ENCODE measurements at regions not wholly inside any gene's neighbourhood (a gene's known extent, or its start where the extent isn't known, plus 50 kb on each side); places are given as distances from the start of the nearest gene placed in this dataset.

DNA sequence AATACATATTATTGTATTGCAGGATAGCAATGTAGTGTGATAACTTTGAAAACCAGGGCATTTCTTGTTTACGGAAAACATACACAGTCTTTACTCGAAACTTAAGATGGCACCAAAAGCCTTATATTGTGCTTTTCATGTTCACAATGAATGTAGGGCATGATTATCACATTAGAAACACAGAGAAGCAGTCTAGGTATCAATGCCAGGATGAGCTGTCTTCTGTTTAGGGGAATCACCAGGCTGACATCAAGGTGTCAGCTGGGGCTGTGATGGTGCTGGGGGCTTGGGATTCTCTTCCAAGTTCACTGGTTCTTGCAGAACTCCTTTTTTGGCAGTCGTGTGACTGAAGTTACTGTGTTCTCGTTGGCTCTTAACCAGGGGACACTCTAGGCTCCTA, 1067.3 kb downstream of the FLRT2 start:
- Mint-ChIP-seq H3K36me3 (no peaks in the 10 kb centered on the region), H3K4me1 (no peaks in the 10 kb centered on the region), H3K9me3 (no peaks in the 10 kb centered on the region), H3K27ac (no peak overlapping the region), H3K4me3 (no peak overlapping the region), H3K27me3 (ENCODE audit: insufficient read depth, low read depth) (no peaks in the 10 kb centered on the region)
- Histone ChIP-seq H3K4me1 (no peaks in the 10 kb centered on the region), H2AFZ (replicated peaks) (no peak overlapping the region), H3K4me3 (no peak overlapping the region), H3K79me2 (ENCODE audit: low read depth) (no peaks in the 10 kb centered on the region), H3K4me2 (no peak overlapping the region), H3K27ac (no peak overlapping the region), H3K9ac (no peak overlapping the region), H3K27me3 (no peaks in the 10 kb centered on the region), H3F3A (ENCODE audit: low read depth) (no peaks in the 10 kb centered on the region), H3K9me3 (ENCODE audit: low read depth) (no peaks in the 10 kb centered on the region), H3K36me3 (no peaks in the 10 kb centered on the region), H4K20me1 (ENCODE audit: low read depth) (no peaks in the 10 kb centered on the region)
- TF ChIP-seq EZH2 (IDR thresholded peaks at IDR 0.05) = no peak
- no peak for DNase-seq (ENCODE audit: low spot score)

DNA sequence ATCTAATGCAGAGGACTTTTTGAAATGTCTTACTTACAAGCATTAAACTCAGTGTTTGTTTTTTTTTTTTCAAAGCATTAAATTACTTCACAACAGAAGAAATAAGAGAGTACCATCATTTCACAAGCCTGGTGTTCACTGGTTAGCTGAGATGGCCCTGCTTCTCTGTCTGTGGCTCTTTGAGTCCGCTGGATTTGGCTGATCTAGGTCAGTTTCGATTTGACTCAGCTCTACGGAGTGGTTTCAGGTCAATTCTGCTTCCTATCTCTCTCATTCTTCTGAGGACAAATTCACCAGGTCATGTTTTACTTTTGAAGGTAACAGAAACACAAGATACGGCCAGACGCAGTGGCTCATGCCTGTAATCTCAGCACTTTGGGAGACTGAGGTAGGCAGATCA, 1066.1 kb downstream of the FLRT2 start:
- no peak overlapping the region for H3K4me2 ChIP-seq
- H3K79me2 ChIP-seq (ENCODE audit: low read depth) = no peaks in the 10 kb centered on the region
- TF ChIP-seq, protein P1, sequence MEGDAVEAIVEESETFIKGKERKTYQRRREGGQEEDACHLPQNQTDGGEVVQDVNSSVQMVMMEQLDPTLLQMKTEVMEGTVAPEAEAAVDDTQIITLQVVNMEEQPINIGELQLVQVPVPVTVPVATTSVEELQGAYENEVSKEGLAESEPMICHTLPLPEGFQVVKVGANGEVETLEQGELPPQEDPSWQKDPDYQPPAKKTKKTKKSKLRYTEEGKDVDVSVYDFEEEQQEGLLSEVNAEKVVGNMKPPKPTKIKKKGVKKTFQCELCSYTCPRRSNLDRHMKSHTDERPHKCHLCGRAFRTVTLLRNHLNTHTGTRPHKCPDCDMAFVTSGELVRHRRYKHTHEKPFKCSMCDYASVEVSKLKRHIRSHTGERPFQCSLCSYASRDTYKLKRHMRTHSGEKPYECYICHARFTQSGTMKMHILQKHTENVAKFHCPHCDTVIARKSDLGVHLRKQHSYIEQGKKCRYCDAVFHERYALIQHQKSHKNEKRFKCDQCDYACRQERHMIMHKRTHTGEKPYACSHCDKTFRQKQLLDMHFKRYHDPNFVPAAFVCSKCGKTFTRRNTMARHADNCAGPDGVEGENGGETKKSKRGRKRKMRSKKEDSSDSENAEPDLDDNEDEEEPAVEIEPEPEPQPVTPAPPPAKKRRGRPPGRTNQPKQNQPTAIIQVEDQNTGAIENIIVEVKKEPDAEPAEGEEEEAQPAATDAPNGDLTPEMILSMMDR (IDR thresholded peaks at IDR 0.05) = no peak
- TF ChIP-seq EZH2 (IDR thresholded peaks at IDR 0.05) (no peak), EZH2phosphoT487 (IDR thresholded peaks at IDR 0.05) (no peak)
- no peak overlapping the region for H3K27ac ChIP-seq
- no peaks in the 10 kb centered on the region for H3K4me1 ChIP-seq
- Mint-ChIP-seq H3K36me3 (no peaks in the 10 kb centered on the region), H3K4me3 (no peak overlapping the region), H3K4me1 (no peaks in the 10 kb centered on the region), H3K27ac (no peak overlapping the region), H3K9me3 (no peaks in the 10 kb centered on the region), H3K27me3 (ENCODE audit: insufficient read depth, low read depth) (no peaks in the 10 kb centered on the region)
- no peaks in the 10 kb centered on the region for H4K20me1 ChIP-seq (ENCODE audit: low read depth)
- no peaks in the 10 kb centered on the region for H3F3A ChIP-seq (ENCODE audit: low read depth)
- H3K27me3 ChIP-seq = no peaks in the 10 kb centered on the region
- H3K9ac ChIP-seq = no peak overlapping the region
- H3K4me3 ChIP-seq = no peak overlapping the region
- no peaks in the 10 kb centered on the region for H3K36me3 ChIP-seq
- no peak overlapping the region for H2AFZ ChIP-seq (replicated peaks)
- no peaks in the 10 kb centered on the region for H3K9me3 ChIP-seq (ENCODE audit: low read depth)
- no peak for DNase-seq (ENCODE audit: low spot score)

DNA sequence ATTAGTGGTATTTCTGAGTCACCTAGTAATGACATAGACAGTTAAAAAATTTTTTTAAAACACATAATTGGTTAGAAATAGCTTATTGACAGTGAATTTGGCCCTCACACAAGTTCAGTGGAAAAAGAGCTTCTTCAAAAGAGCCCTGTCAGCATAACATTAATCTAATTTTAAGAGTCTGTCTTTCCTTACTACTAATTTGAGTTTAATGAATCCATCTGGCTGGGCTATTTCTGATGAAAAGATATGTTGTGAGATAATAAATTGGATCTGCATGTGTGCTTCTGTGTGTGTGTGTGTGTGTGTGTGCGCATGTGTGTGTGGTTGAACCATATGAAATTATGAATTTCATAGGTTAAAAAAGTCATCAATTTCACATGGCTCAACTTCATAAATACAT, 1045.2 kb downstream of the FLRT2 start:
- no peak overlapping the region for H3K4me3 Mint-ChIP-seq
- H3K79me2 ChIP-seq (ENCODE audit: low read depth) = no peaks in the 10 kb centered on the region
- H3K4me1 Mint-ChIP-seq = no peaks in the 10 kb centered on the region
- H3K36me3 ChIP-seq = no peaks in the 10 kb centered on the region
- no peaks in the 10 kb centered on the region for H3K9me3 ChIP-seq (ENCODE audit: low read depth)
- H3K9me3 Mint-ChIP-seq = no peaks in the 10 kb centered on the region
- no peak overlapping the region for H3K27ac Mint-ChIP-seq
- TF ChIP-seq, protein P1 (IDR thresholded peaks at IDR 0.05) = no peak
- no peak for TF ChIP-seq EZH2phosphoT487 (IDR thresholded peaks at IDR 0.05)
- no peak for TF ChIP-seq EZH2 (IDR thresholded peaks at IDR 0.05)
- no peak overlapping the region for H3K4me2 ChIP-seq
- no peak for DNase-seq (ENCODE audit: low spot score)
- no peak overlapping the region for H3K27ac ChIP-seq
- H3K4me3 ChIP-seq = no peak overlapping the region
- H3K4me1 ChIP-seq = no peaks in the 10 kb centered on the region
- no peak overlapping the region for H2AFZ ChIP-seq (replicated peaks)
- no peaks in the 10 kb centered on the region for H4K20me1 ChIP-seq (ENCODE audit: low read depth)
- no peaks in the 10 kb centered on the region for H3F3A ChIP-seq (ENCODE audit: low read depth)
- peaks cover 2% of the 10 kb centered on the region for H3K27me3 Mint-ChIP-seq (ENCODE audit: insufficient read depth, low read depth)
- H3K9ac ChIP-seq = no peak overlapping the region
- H3K27me3 ChIP-seq = no peaks in the 10 kb centered on the region
- no peaks in the 10 kb centered on the region for H3K36me3 Mint-ChIP-seq

DNA sequence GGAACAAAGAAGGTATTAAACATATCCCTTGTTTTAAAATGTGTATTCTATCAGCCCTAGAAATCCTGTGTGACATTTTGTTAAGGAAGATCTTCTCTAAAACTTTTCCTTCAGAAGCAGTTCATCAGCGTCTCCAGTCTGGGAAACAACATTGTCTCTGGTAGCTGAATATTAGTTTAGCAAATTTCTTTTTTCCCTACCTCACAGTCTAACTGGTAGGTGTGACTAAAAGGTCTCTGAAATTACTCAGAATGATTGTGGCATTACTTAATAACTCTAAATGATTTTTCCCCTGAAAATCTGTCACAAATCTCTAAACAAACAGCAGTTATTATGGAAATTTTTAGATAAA, 1044.8 kb downstream of the FLRT2 start:
- TF ChIP-seq, protein P1 (IDR thresholded peaks at IDR 0.05) = no peak
- TF ChIP-seq EZH2 (IDR thresholded peaks at IDR 0.05) = no peak
- TF ChIP-seq EZH2phosphoT487 (IDR thresholded peaks at IDR 0.05) = no peak
- H3K4me1 ChIP-seq = no peaks in the 10 kb centered on the region
- Mint-ChIP-seq H3K27ac (no peak overlapping the region), H3K27me3 (ENCODE audit: insufficient read depth, low read depth) (peaks cover 2% of the 10 kb centered on the region), H3K9me3 (no peaks in the 10 kb centered on the region), H3K36me3 (no peaks in the 10 kb centered on the region), H3K4me3 (no peak overlapping the region), H3K4me1 (no peaks in the 10 kb centered on the region)
- H4K20me1 ChIP-seq (ENCODE audit: low read depth) = no peaks in the 10 kb centered on the region
- no peak overlapping the region for H3K4me2 ChIP-seq
- no peak overlapping the region for H3K9ac ChIP-seq
- no peaks in the 10 kb centered on the region for H3K79me2 ChIP-seq (ENCODE audit: low read depth)
- no peak overlapping the region for H2AFZ ChIP-seq (replicated peaks)
- no peaks in the 10 kb centered on the region for H3K27me3 ChIP-seq
- no peaks in the 10 kb centered on the region for H3K9me3 ChIP-seq (ENCODE audit: low read depth)
- no peaks in the 10 kb centered on the region for H3K36me3 ChIP-seq
- no peak for DNase-seq (ENCODE audit: low spot score)
- no peak overlapping the region for H3K27ac ChIP-seq
- no peaks in the 10 kb centered on the region for H3F3A ChIP-seq (ENCODE audit: low read depth)
- no peak overlapping the region for H3K4me3 ChIP-seq

All from neural progenitor cell (in vitro differentiated cells).